ENCODE measurements at regions not wholly inside any gene's neighbourhood (a gene's known extent, or its start where the extent isn't known, plus 50 kb on each side); places are given as distances from the start of the nearest gene placed in this dataset.

- Histone ChIP-seq H3K9me3 (no peaks in the 10 kb centered on the region), H3K27me3 (peaks cover 0 to 6% of the 10 kb centered on the region in 2 donors), H3K27ac (no peak overlapping the region), H3K4me3 (no peak overlapping the region), H3K36me3 (no peaks in the 10 kb centered on the region), H3K4me1 (peaks cover 10 to 11% of the 10 kb centered on the region in 2 donors)
- no peak for TF ChIP-seq CTCF (IDR thresholded peaks at IDR 0.05)
- intact Hi-C loops (cut with DNase I), result no loop called here
- DNase-seq (no peak), ATAC-seq (no peak)
Measured at GRCh38 chr6:40718401-40718800, 131.2 kb upstream of the LRFN2 start.

GRCh38 chr6:40717411-40718057 lies 130.4 kb upstream of the LRFN2 start:
- TF ChIP-seq CTCF (IDR thresholded peaks at IDR 0.05), result no peak
- H3K4me1 ChIP-seq, result peaks cover 10 to 11% of the 10 kb centered on the region in 2 donors
- no peak for ATAC-seq
- H3K27ac ChIP-seq, result no peak overlapping the region
- intact Hi-C loops (cut with DNase I), result no loop called here
- H3K27me3 ChIP-seq, result peaks cover 0 to 6% of the 10 kb centered on the region in 2 donors
- H3K9me3 ChIP-seq, result no peaks in the 10 kb centered on the region
- DNase-seq, result no peak
- no peaks in the 10 kb centered on the region for H3K36me3 ChIP-seq
- no peak overlapping the region for H3K4me3 ChIP-seq

GRCh38 chr6:40715570-40716403 lies 128.6 kb upstream of the LRFN2 start:
- peaks cover 0 to 6% of the 10 kb centered on the region in 2 donors for H3K27me3 ChIP-seq
- peaks cover 10 to 11% of the 10 kb centered on the region in 2 donors for H3K4me1 ChIP-seq
- H3K36me3 ChIP-seq, result no peaks in the 10 kb centered on the region
- no peak for TF ChIP-seq CTCF (IDR thresholded peaks at IDR 0.05)
- ATAC-seq (no peak), DNase-seq (peak in 1 of 4 donors; percentile 32)
- intact Hi-C loops (cut with DNase I), result no loop called here
- no peak overlapping the region for H3K4me3 ChIP-seq
- no peak overlapping the region for H3K27ac ChIP-seq
- H3K9me3 ChIP-seq, result no peaks in the 10 kb centered on the region

- Histone ChIP-seq H3K9me3 (no peaks in the 10 kb centered on the region), H3K36me3 (no peaks in the 10 kb centered on the region), H3K4me1 (peaks cover 8% of the 10 kb centered on the region in 2 donors), H3K4me3 (no peak overlapping the region), H3K27me3 (peaks cover 0 to 6% of the 10 kb centered on the region in 2 donors), H3K27ac (no peak overlapping the region)
- intact Hi-C loops (cut with DNase I), result no loop called here
- TF ChIP-seq CTCF (IDR thresholded peaks at IDR 0.05), result no peak
- ATAC-seq (peak; percentile 51), DNase-seq (no peak)
Measured at GRCh38 chr6:40714576-40715564, 127.7 kb upstream of the LRFN2 start.
